DMS 273 treated with DMSO at 0.1 percent for 48 hours (cell line): ENCODE measurements at regions not wholly inside any gene's neighbourhood (a gene's known extent, or its start where the extent isn't known, plus 50 kb on each side); places are given as distances from the start of the nearest gene placed in this dataset.

Experiments used
- DNase-seq: peaks from one replicate; lab custom pipeline; 2025; lab: John Stamatoyannopoulos, UW

GRCh38 chr18:47595831-47596501 lies 334.5 kb downstream of the SMAD2 start:
- no peak for DNase-seq

GRCh38 chr18:47594621-47595086 lies 335.8 kb downstream of the SMAD2 start:
- no peak for DNase-seq

GRCh38 chr18:47593744-47594472 lies 336.6 kb downstream of the SMAD2 start:
- DNase-seq: no peak

GRCh38 chr18:47591429-47591828 lies 339.0 kb downstream of the SMAD2 start:
- DNase-seq: no peak

GRCh38 chr18:47587587-47587986 lies 336.1 kb upstream of the SKOR2 start:
- DNase-seq: no peak

- no peak for DNase-seq
These were observed 335.1 kb upstream of the SKOR2 start for GRCh38 chr18:47586418-47587070.

- no peak for DNase-seq
These were observed 334.5 kb upstream of the SKOR2 start for GRCh38 chr18:47585914-47586313.

- DNase-seq: no peak
These were observed 333.7 kb upstream of the SKOR2 start for GRCh38 chr18:47585136-47585535.

GRCh38 chr18:47582093-47582492 lies 330.6 kb upstream of the SKOR2 start:
- no peak for DNase-seq

- DNase-seq: no peak
These were observed 326.1 kb upstream of the SKOR2 start for GRCh38 chr18:47577520-47577919.

GRCh38 chr18:47574966-47575365 lies 323.5 kb upstream of the SKOR2 start:
- no peak for DNase-seq

GRCh38 chr18:47571957-47572356 lies 320.5 kb upstream of the SKOR2 start:
- DNase-seq: no peak

- DNase-seq: no peak
These were observed 315.3 kb upstream of the SKOR2 start for GRCh38 chr18:47566809-47567208.

- DNase-seq: no peak
These were observed 309.6 kb upstream of the SKOR2 start for GRCh38 chr18:47560723-47561715.

- DNase-seq: no peak
These were observed 306.8 kb upstream of the SKOR2 start for GRCh38 chr18:47558110-47558750.

GRCh38 chr18:47557160-47557559 lies 305.7 kb upstream of the SKOR2 start:
- no peak for DNase-seq

GRCh38 chr18:47552783-47553182 lies 301.3 kb upstream of the SKOR2 start:
- DNase-seq: no peak

GRCh38 chr18:47550611-47551010 lies 299.2 kb upstream of the SKOR2 start:
- DNase-seq: no peak

- no peak for DNase-seq
These were observed 297.6 kb upstream of the SKOR2 start for GRCh38 chr18:47549021-47549540.

- no peak for DNase-seq
These were observed 296.2 kb upstream of the SKOR2 start for GRCh38 chr18:47547539-47548202.

- no peak for DNase-seq
These were observed 294.2 kb upstream of the SKOR2 start for GRCh38 chr18:47545613-47546012.
